GM12873 (cell line): ENCODE measurements at regions not wholly inside any gene's neighbourhood (a gene's known extent, or its start where the extent isn't known, plus 50 kb on each side); places are given as distances from the start of the nearest gene placed in this dataset.

Experiments
- CTCF ChIP-seq: IDR thresholded peaks from 2 replicates; pipeline ENCODE4 v1.5.1; 2012; ENCODE audit warnings: low read depth, mild to moderate bottlenecking, moderate library complexity, low read length, control low read depth; ENCODE audit not compliant: insufficient read depth; ENCODE audit errors: missing control alignments

GRCh38 chr3:25145176-25145575, 282.9 kb upstream of the RARB start:
- no peak for TF ChIP-seq CTCF

- no peak for TF ChIP-seq CTCF
These were observed 277.9 kb upstream of the RARB start for GRCh38 chr3:25150199-25150598.

GRCh38 chr3:25151281-25151902, 276.7 kb upstream of the RARB start:
- TF ChIP-seq CTCF = no peak

GRCh38 chr3:25151903-25152295, 276.2 kb upstream of the RARB start:
- no peak for TF ChIP-seq CTCF

- TF ChIP-seq CTCF = no peak
These were observed 274.9 kb upstream of the RARB start for GRCh38 chr3:25153136-25153535.

GRCh38 chr3:25153561-25153960, 274.5 kb upstream of the RARB start:
- no peak for TF ChIP-seq CTCF

- no peak for TF ChIP-seq CTCF
These were observed 272.2 kb upstream of the RARB start for GRCh38 chr3:25155652-25156471.
